ENCODE measurements at regions not wholly inside any gene's neighbourhood (a gene's known extent, or its start where the extent isn't known, plus 50 kb on each side); places are given as distances from the start of the nearest gene placed in this dataset.
"Not testable (repeated sequence)": the region's sequence is repeated elsewhere in the genome, so short reads cannot be mapped to it uniquely, and the experiment has no call there.

- H3K36me3 ChIP-seq (ENCODE audit: control insufficient read depth in 2 of 2, insufficient read depth in 1 of 2, low read length in 2 of 2); CTCF ChIA-PET; H3K4me1 ChIP-seq (ENCODE audit: control insufficient read depth, insufficient read depth, low read length); POLR2A ChIA-PET; H3K9me3 ChIP-seq (ENCODE audit: control insufficient read depth, insufficient read depth, low read depth, low read length); H3K4me3 ChIP-seq (ENCODE audit: low read depth, low read length); H3K27ac ChIP-seq (ENCODE audit: extremely low read depth, low read depth, low read length): not testable (repeated sequence)
- TF ChIP-seq ZNF16 (tag by site-specific recombination; IDR thresholded peaks at IDR 0.05; ENCODE audit: low read depth), result 0 out of 2 replicates have a peak, but pooled peaks have one; percentile 30
Measured at GRCh38 chr17:21767162-21768156, 75.1 kb downstream of the KCNJ18 start.

- H3K4me1 ChIP-seq (ENCODE audit: control insufficient read depth, insufficient read depth, low read length); H3K27ac ChIP-seq (ENCODE audit: extremely low read depth, low read depth, low read length); POLR2A ChIA-PET; H3K9me3 ChIP-seq (ENCODE audit: control insufficient read depth, insufficient read depth, low read depth, low read length); CTCF ChIA-PET; H3K36me3 ChIP-seq (ENCODE audit: control insufficient read depth in 2 of 2, insufficient read depth in 1 of 2, low read length in 2 of 2); H3K4me3 ChIP-seq (ENCODE audit: low read depth, low read length): not testable (repeated sequence)
Measured at GRCh38 chr17:21768244-21768643, 75.9 kb downstream of the KCNJ18 start.

- POLR2A ChIA-PET; H3K9me3 ChIP-seq (ENCODE audit: control insufficient read depth, insufficient read depth, low read depth, low read length): not testable (repeated sequence)
Measured at GRCh38 chr17:21768729-21769462, 76.6 kb downstream of the KCNJ18 start.

GRCh38 chr17:21769781-21770180, 77.5 kb downstream of the KCNJ18 start:
- CTCF ChIA-PET; H3K36me3 ChIP-seq (ENCODE audit: control insufficient read depth in 2 of 2, insufficient read depth in 1 of 2, low read length in 2 of 2); H3K4me1 ChIP-seq (ENCODE audit: control insufficient read depth, insufficient read depth, low read length); POLR2A ChIA-PET; H3K4me3 ChIP-seq (ENCODE audit: low read depth, low read length); H3K9me3 ChIP-seq (ENCODE audit: control insufficient read depth, insufficient read depth, low read depth, low read length); H3K27ac ChIP-seq (ENCODE audit: extremely low read depth, low read depth, low read length): not testable (repeated sequence)

More at GRCh38 chr17:21768729-21769462, 76.6 kb downstream of the KCNJ18 start:
- H3K27ac ChIP-seq (ENCODE audit: extremely low read depth, low read depth, low read length); H3K4me3 ChIP-seq (ENCODE audit: low read depth, low read length); CTCF ChIA-PET; H3K36me3 ChIP-seq (ENCODE audit: control insufficient read depth in 2 of 2, insufficient read depth in 1 of 2, low read length in 2 of 2); H3K4me1 ChIP-seq (ENCODE audit: control insufficient read depth, insufficient read depth, low read length): not testable (repeated sequence)

- peak; percentile 12 for TF ChIP-seq ZBTB26 (tag by site-specific recombination; optimal IDR thresholded peaks at IDR 0.05)
- H3K36me3 ChIP-seq (ENCODE audit: control insufficient read depth in 2 of 2, insufficient read depth in 1 of 2, low read length in 2 of 2); CTCF ChIA-PET; H3K4me3 ChIP-seq (ENCODE audit: low read depth, low read length); H3K27ac ChIP-seq (ENCODE audit: extremely low read depth, low read depth, low read length); POLR2A ChIA-PET; H3K4me1 ChIP-seq (ENCODE audit: control insufficient read depth, insufficient read depth, low read length); H3K9me3 ChIP-seq (ENCODE audit: control insufficient read depth, insufficient read depth, low read depth, low read length): not testable (repeated sequence)
Measured at GRCh38 chr17:21770466-21771446, 78.4 kb downstream of the KCNJ18 start.

- H3K27ac ChIP-seq (ENCODE audit: extremely low read depth, low read depth, low read length), result no peak overlapping the region
- ChIA-PET CTCF (no interaction called here), POLR2A (no interaction called here)
- H3K4me3 ChIP-seq (ENCODE audit: low read depth, low read length), result no peak overlapping the region
- H3K36me3 ChIP-seq (ENCODE audit: control insufficient read depth in 2 of 2, insufficient read depth in 1 of 2, low read length in 2 of 2), result no peaks in the 10 kb centered on the region
- H3K4me1 ChIP-seq (ENCODE audit: control insufficient read depth, insufficient read depth, low read length), result no peaks in the 10 kb centered on the region
- H3K9me3 ChIP-seq (ENCODE audit: control insufficient read depth, insufficient read depth, low read depth, low read length), result no peaks in the 10 kb centered on the region
- TF ChIP-seq ZNF19 (tag by site-specific recombination; IDR thresholded peaks at IDR 0.05; ENCODE audit: low read depth), result no peak
- no peak for TF ChIP-seq ZNF292 (tag by site-specific recombination; IDR thresholded peaks at IDR 0.05; ENCODE audit: borderline replicate concordance, low read depth)
- TF ChIP-seq ZNF366 (tag by site-specific recombination; conservative IDR thresholded peaks at IDR 0.05), result no peak
- no peak for TF ChIP-seq ZNF354C (tag by site-specific recombination; IDR thresholded peaks at IDR 0.05; ENCODE audit: borderline replicate concordance, low read depth)
- TF ChIP-seq ZSCAN30 (tag by site-specific recombination; IDR thresholded peaks at IDR 0.05), result no peak
- TF ChIP-seq WT1 (tag by site-specific recombination; IDR thresholded peaks at IDR 0.05), result no peak
- TF ChIP-seq HIC1 (tag by site-specific recombination; IDR thresholded peaks at IDR 0.05), result no peak
Measured at GRCh38 chr17:21772321-21772720, 80.0 kb downstream of the KCNJ18 start.

Data from HEK293 (cell line).